ENCODE measurements at regions not wholly inside any gene's neighbourhood (a gene's known extent, or its start where the extent isn't known, plus 50 kb on each side); places are given as distances from the start of the nearest gene placed in this dataset.

DNA sequence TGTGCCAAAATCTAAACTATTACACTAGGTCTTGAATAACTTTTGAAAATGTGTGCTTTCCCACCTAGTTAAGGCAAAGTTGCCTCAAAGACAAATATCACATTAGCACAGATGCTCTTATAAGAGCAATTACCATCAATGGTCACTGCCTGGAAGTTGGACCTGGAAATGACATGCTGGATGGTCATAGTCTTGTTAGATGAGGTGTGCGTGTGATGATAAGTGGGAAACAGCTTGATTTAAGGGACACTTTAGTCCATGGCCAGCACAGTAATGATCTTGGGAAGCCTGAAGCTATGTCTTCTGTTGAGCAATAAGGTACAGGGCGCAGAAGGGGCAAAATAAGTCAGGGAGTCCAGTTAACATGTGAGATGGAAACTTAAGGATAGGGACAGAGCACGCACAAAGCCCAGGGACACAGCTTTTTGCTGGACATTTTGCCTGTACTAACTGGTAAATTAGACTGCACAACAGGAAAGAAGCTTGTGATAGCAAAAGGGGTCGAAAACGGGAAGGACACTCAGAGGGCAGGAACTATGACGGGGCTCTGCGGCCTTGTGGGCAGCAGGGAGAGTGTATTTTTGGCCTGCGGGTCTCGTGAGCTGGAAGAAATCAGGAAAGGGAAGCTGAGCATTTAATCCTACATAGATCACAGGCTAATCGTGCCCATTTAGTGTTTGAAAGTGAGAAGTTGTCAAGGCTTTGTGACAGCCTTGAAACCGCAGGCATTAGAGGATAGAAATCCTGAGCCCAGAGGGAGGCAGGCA is 66.7 kb upstream of the BMP2 start:
- no peaks in the 10 kb centered on the region for H3K36me3 ChIP-seq (replicated peaks in 1 of 2; ENCODE audit: control insufficient read depth in 1 of 2, insufficient read depth in 2 of 2, low read length in 2 of 2)
- Mint-ChIP-seq H3K27me3 (ENCODE audit: low read depth in 3 of 3) (peaks cover 3 to 19% (median 12%) of the 10 kb centered on the region in 3 donors), H3K9me3 (peaks cover 0 to 4% (median 0%) of the 10 kb centered on the region in 7 donors), H3K4me3 (peak overlapping the region; percentile 58 to 85), H3K27ac (peak overlapping the region; percentile 71 to 93 (median 90)), H3K36me3 (peaks cover 0 to 10% of the 10 kb centered on the region in 2 donors), H3K4me1 (peaks cover 50% of the 10 kb centered on the region)
- H3K9ac ChIP-seq (ENCODE audit: insufficient read depth, low read length, poor library complexity, severe bottlenecking), result no peak overlapping the region
- no peaks in the 10 kb centered on the region for H4K20me1 ChIP-seq (ENCODE audit: insufficient read depth, low read length)
- WGBS (ENCODE audit: insufficient coverage), result 8% methylated on average over 9 of the region's 11 CpGs
- H3K27ac ChIP-seq (ENCODE audit: low read depth in 1 of 2, low read length in 2 of 2), result peak overlapping the region; percentile 15 to 49
- no peaks in the 10 kb centered on the region for H3K79me2 ChIP-seq (ENCODE audit: insufficient read depth, low read length)
- peak overlapping the region; percentile 71 for H3K4me2 ChIP-seq (replicated peaks; ENCODE audit: extremely low read depth, low read length, poor library complexity, severe bottlenecking)
- intact Hi-C loops (cut with micrococcal nuclease), result no loop called here
- TF ChIP-seq, protein P1, sequence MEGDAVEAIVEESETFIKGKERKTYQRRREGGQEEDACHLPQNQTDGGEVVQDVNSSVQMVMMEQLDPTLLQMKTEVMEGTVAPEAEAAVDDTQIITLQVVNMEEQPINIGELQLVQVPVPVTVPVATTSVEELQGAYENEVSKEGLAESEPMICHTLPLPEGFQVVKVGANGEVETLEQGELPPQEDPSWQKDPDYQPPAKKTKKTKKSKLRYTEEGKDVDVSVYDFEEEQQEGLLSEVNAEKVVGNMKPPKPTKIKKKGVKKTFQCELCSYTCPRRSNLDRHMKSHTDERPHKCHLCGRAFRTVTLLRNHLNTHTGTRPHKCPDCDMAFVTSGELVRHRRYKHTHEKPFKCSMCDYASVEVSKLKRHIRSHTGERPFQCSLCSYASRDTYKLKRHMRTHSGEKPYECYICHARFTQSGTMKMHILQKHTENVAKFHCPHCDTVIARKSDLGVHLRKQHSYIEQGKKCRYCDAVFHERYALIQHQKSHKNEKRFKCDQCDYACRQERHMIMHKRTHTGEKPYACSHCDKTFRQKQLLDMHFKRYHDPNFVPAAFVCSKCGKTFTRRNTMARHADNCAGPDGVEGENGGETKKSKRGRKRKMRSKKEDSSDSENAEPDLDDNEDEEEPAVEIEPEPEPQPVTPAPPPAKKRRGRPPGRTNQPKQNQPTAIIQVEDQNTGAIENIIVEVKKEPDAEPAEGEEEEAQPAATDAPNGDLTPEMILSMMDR (IDR thresholded peaks at IDR 0.05), result no peak
- H3K4me3 ChIP-seq (replicated peaks in 1 of 3; ENCODE audit: low read depth in 2 of 3, low read length in 3 of 3), result peak overlapping the region in 2 of 3 experiments; percentile 17 to 55
- H3K4me1 ChIP-seq (ENCODE audit: control insufficient read depth in 1 of 2, insufficient read depth in 2 of 2, low read length in 2 of 2), result peaks cover 40% of the 10 kb centered on the region in 2 donors
- H2AFZ ChIP-seq (ENCODE audit: insufficient read depth, low read depth, low read length, poor library complexity, severe bottlenecking), result no peak overlapping the region
- H3K9me3 ChIP-seq (replicated peaks in 1 of 2; ENCODE audit: control insufficient read depth in 1 of 2, insufficient read depth in 1 of 2, low read length in 2 of 2), result no peaks in the 10 kb centered on the region
- H3K27me3 ChIP-seq (ENCODE audit: control insufficient read depth in 2 of 2, insufficient read depth in 2 of 2, low read length in 2 of 2), result peaks cover 0 to 12% of the 10 kb centered on the region in 2 donors
- DNase-seq, result peak; percentile 69 to 86 (median 84)

DNA sequence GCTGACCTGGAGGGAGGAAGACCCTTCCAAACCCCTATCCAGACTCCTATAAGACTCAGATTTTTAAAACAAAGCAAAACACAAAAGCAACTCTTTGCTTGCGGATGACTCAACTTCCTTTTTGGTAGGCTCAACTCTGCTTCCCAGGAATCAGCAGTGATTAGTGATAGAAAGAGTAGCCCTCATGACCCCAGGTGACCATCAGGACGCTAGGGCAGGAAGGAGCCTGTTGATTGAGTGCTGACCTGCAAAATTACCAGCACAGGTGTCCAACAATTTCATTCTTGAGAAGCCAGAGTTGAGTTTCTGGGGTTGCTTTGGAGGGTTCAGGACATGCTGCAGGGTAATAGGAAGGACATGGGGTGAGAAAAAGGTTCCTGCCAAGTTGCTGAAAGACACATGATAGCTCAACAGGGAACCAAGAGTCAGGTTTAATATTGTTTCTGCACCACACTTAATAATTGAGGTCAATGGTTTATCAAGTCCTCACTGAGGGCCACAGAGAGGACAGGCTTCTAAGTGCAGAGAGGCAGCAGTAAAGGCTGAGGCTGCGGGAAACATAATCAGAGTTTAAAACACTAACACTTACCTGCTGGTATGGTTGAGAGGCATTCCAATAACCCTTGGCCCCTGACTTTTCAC is 67.4 kb upstream of the BMP2 start:
- H3K27me3 ChIP-seq (ENCODE audit: control insufficient read depth in 2 of 2, insufficient read depth in 2 of 2, low read length in 2 of 2), result peaks cover 0 to 5% of the 10 kb centered on the region in 2 donors
- no peaks in the 10 kb centered on the region for H3K36me3 ChIP-seq (replicated peaks in 1 of 2; ENCODE audit: control insufficient read depth in 1 of 2, insufficient read depth in 2 of 2, low read length in 2 of 2)
- no peak overlapping the region for H2AFZ ChIP-seq (ENCODE audit: insufficient read depth, low read depth, low read length, poor library complexity, severe bottlenecking)
- peak overlapping the region in 6 of 7 donors; percentile 71 to 93 (median 88) for H3K27ac Mint-ChIP-seq
- 0% methylated on average over 2 of the region's 3 CpGs for WGBS (ENCODE audit: insufficient coverage)
- H3K4me1 Mint-ChIP-seq, result peaks cover 45% of the 10 kb centered on the region
- TF ChIP-seq, protein P1 (IDR thresholded peaks at IDR 0.05), result no peak
- no peaks in the 10 kb centered on the region for H4K20me1 ChIP-seq (ENCODE audit: insufficient read depth, low read length)
- no peaks in the 10 kb centered on the region for H3K79me2 ChIP-seq (ENCODE audit: insufficient read depth, low read length)
- peaks cover 40% of the 10 kb centered on the region in 2 donors for H3K4me1 ChIP-seq (ENCODE audit: control insufficient read depth in 1 of 2, insufficient read depth in 2 of 2, low read length in 2 of 2)
- H3K4me2 ChIP-seq (replicated peaks; ENCODE audit: extremely low read depth, low read length, poor library complexity, severe bottlenecking), result peak overlapping the region; percentile 71
- peak overlapping the region in 1 of 2 donors; percentile 6 for H3K27ac ChIP-seq (ENCODE audit: low read depth in 1 of 2, low read length in 2 of 2)
- peak overlapping the region in 1 of 3 experiments; percentile 55 for H3K4me3 ChIP-seq (replicated peaks in 1 of 3; ENCODE audit: low read depth in 2 of 3, low read length in 3 of 3)
- H3K4me3 Mint-ChIP-seq, result peak overlapping the region; percentile 58 to 85
- H3K9ac ChIP-seq (ENCODE audit: insufficient read depth, low read length, poor library complexity, severe bottlenecking), result no peak overlapping the region
- peaks cover 0 to 10% of the 10 kb centered on the region in 2 donors for H3K36me3 Mint-ChIP-seq
- peaks cover 3 to 16% (median 11%) of the 10 kb centered on the region in 3 donors for H3K27me3 Mint-ChIP-seq (ENCODE audit: low read depth in 3 of 3)
- intact Hi-C loops (cut with micrococcal nuclease), result no loop called here
- no peaks in the 10 kb centered on the region for H3K9me3 ChIP-seq (replicated peaks in 1 of 2; ENCODE audit: control insufficient read depth in 1 of 2, insufficient read depth in 1 of 2, low read length in 2 of 2)
- peak; percentile 5 to 37 (median 25) for DNase-seq
- peaks cover 0 to 5% (median 0%) of the 10 kb centered on the region in 7 donors for H3K9me3 Mint-ChIP-seq

Data from CD14-positive monocyte (primary cell).